Fibroblast of the conjunctiva (primary cell): ENCODE measurements at regions not wholly inside any gene's neighbourhood (a gene's known extent, or its start where the extent isn't known, plus 50 kb on each side); places are given as distances from the start of the nearest gene placed in this dataset.
A peak's percentile ranks its signal among the peaks of the same experiment; 100 is the strongest.

ENCODE experiments used
- DNase-seq: peaks from one replicate; pipeline ENCODE4 v3.0.0-alpha.2; 2010; ENCODE audit warnings: low read depth

DNA sequence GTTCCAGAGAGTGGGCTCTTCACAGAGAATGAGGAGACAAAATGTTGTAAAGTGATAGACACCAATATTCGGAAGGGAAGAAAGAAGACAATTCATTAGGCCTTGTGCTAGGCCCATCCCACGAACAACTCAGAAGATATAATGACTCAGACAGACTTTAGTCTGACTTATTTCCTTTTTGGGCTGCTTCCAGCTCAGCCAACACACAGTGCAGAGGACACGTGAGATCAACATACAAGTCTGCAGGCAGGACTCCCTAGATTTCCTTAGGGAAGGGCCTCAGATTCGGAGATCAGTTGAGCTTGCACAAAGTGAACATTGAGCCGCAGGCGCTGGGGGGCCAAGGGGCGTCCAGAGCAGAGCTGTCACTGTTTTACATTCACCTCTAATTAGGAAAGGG lies 290.7 kb upstream of the TENM3 start:
- peak; percentile 68 for DNase-seq

- DNase-seq: no peak
Observed at GRCh38 chr4:181956512-181956911, 286.7 kb upstream of the TENM3 start.

GRCh38 chr4:181957088-181957487 lies 286.1 kb upstream of the TENM3 start:
- DNase-seq: peak; percentile 76

- DNase-seq: no peak
Observed at GRCh38 chr4:181958446-181958845, 284.8 kb upstream of the TENM3 start.

DNA sequence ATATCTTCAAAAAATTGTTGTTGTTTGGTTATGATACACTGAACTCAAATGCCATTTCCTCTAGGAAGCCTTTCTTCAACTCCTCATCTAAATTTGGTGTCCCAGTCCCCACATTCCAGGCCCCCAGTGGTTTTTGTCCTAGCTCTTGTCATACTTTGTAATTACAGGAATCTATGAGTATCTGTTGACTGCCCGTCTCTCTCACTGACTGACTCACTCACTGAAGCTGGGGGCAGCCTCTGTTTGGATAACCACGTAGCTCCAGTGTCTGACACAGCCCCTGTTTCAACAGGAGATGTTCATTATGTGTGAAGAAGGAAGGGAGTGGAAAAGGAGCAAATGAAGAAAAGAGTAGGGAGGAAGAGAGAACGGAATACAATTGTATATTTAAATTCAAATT lies 284.1 kb upstream of the TENM3 start:
- peak; percentile 35 for DNase-seq

GRCh38 chr4:181960384-181960783 lies 282.8 kb upstream of the TENM3 start:
- DNase-seq: no peak

- no peak for DNase-seq
Observed at GRCh38 chr4:181962321-181962720, 280.9 kb upstream of the TENM3 start.

DNA sequence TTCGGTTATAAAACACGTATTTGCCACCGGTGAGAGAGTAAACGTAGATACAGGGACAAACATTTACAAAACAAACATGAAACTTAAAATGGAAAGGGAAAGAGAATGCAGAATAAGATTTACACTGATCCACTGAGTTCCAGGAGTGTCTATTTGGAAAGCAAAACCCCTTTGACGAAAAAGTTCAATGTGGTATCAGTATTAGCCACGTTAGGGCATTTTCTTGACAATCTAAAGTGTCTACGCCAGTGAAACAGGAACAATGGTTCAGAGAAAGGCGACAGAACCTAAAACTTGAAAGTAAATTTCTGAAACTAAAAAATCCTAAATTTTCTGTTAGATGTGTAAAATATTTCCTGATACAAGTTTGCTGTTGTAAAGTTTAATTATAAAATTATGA lies 278.5 kb upstream of the TENM3 start:
- no peak for DNase-seq

DNA sequence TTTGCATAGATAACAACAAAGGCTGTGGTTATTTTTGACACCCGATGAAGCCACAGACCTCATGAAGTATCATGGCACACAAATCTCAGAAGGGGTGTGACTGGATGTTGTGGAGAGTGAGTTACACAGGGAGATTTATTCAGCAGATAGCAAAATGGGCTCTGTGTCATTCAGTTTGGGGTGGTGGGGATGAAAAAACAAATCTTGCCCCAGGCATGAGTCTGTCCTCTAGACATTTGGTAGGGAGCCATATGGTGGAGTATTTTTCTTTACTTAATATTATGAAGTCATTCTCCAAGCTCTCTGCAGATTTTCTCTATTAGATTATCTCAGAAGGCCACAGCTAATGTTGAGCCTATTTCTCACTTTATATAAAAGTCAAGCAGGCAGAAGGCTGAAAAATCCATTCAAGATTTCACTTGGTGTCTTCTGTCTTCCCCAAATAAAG lies 277.1 kb upstream of the TENM3 start:
- no peak for DNase-seq

DNA sequence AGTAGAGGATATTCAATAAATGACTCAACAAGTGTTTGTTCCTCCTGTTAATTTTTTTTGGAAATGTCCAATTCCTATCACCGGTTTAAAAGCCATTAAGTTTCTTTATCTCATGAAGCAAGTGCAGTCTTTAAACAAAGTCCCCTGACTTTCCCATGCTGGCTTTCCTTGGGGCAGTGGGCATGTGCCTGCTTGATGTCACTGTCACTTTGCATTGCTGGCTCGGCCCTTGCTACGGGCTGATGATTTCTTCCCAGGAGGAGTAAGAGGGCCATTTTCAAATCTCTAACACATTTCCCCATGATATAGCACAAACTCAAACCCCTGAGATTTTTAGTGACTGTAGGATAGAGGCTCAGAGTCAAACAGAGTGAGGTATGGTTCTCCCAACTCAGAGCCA lies 275.8 kb upstream of the TENM3 start:
- DNase-seq: no peak

DNA sequence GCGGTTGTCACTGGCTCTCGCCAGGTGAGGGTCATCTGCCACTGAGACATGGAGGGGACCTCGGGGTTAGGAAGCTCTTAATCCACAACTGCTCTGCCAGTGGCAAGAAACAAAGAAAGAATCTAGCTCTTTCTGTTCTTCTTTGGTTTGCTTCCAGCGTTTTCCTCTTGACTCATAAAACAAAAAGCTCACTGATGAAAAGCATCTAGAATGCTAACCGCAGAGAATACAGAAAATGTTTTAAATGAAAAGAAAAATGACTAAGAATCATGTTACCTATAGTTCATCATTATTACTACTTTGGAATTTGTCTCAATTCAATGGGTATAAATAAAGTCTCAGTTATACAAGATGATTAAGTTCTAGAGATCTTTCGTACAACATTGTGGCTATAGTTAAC lies 274.8 kb upstream of the TENM3 start:
- no peak for DNase-seq

GRCh38 chr4:181969151-181969550 lies 274.1 kb upstream of the TENM3 start:
- no peak for DNase-seq

DNA sequence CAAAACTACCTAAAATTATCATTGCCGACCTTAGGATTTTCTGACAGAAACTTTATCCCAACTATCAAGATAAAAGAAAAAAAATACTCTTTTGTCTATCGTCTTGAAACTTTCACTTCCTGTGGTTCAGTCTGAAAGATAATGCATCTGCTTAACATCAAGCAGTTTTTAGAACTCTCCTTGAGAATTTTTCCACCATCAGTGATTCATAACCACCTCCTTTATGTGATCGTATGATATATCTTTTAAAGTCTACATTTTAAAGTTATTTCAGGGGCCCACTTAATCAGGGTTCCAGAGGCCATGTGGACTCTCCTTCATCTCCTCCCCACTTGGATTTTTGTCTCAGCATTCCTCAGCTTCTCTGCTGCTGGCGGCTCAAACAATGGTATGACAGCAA lies 272.8 kb upstream of the TENM3 start:
- no peak for DNase-seq

- DNase-seq: no peak
Observed at GRCh38 chr4:181971411-181971810, 271.8 kb upstream of the TENM3 start.

- no peak for DNase-seq
Observed at GRCh38 chr4:181971973-181972372, 271.2 kb upstream of the TENM3 start.

- no peak for DNase-seq
Observed at GRCh38 chr4:181976764-181977163, 266.4 kb upstream of the TENM3 start.

- DNase-seq: no peak
Observed at GRCh38 chr4:181982437-181982836, 260.8 kb upstream of the TENM3 start.

- no peak for DNase-seq
Observed at GRCh38 chr4:181982856-181983255, 260.3 kb upstream of the TENM3 start.

DNA sequence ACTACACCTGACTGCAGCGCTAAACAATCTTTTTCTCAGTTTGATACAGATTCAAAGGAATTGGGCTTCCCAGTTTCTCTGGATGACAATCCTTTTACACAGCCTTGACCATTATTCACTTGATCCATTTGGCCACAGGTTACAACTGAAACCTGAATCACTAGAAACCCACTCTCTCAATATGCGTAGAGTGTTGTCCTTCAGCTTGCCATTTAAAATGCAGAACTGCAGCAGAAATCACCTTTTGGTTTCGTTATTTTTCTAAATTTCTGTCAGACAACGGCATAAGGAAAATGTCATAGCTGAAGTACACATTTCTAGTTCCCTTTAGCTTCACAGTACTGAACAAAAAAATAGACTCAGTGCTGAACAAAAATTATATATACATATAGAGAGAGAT lies 255.8 kb upstream of the TENM3 start:
- DNase-seq: no peak

DNA sequence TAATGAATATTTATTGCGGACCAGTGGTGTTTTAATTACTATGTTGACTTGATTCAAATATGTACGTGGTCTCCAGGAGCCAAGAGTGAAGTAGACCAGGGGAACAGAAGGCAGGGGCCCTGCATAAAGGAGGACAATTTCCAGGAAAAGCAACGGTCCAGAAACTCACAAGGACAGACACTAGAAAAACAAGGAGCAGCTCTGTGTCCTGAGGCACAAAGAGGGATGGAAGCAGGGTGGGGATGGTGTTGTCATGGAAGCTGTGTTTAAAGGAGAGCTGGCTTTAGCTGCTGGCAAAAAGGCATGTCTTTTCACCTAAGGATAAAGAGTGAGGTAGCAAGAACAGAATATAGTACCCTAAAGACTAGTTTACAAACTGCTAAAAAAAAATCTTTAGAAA lies 254.1 kb upstream of the TENM3 start:
- no peak for DNase-seq

DNA sequence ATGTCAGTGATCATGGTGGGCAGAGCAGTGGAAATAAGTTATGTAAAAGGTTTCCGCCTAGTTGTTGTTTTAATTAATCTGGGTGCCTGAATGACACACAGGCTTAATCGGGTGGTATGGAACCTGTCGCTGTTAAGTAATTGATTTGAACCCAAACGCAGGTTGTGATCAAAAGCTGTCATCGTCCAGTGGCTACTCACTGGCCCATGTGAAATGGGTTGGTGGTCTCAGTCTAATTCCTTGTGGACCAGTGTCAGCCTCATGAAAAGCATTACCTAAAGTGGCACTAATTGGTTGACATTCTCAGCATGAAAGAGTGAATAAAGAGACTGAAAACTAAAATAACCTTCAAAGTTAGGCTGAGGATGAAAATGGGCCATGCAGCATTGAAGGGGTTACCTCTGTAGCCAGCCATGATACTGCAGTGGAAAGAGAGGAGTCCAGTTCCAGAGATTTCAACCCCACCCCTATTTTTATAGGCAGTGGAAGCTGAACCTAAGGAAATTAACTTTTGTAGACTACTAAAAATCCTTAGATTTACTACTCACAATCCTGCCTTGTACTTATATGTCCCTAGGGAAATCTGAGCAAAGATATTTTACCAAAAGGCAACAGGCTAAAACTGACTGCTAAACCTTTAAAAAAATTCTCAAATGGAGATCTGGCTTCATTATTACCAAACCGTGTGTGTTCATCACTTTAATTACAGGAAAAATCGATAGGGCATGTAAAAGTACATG lies 251.7 kb upstream of the TENM3 start:
- no peak for DNase-seq

DNA sequence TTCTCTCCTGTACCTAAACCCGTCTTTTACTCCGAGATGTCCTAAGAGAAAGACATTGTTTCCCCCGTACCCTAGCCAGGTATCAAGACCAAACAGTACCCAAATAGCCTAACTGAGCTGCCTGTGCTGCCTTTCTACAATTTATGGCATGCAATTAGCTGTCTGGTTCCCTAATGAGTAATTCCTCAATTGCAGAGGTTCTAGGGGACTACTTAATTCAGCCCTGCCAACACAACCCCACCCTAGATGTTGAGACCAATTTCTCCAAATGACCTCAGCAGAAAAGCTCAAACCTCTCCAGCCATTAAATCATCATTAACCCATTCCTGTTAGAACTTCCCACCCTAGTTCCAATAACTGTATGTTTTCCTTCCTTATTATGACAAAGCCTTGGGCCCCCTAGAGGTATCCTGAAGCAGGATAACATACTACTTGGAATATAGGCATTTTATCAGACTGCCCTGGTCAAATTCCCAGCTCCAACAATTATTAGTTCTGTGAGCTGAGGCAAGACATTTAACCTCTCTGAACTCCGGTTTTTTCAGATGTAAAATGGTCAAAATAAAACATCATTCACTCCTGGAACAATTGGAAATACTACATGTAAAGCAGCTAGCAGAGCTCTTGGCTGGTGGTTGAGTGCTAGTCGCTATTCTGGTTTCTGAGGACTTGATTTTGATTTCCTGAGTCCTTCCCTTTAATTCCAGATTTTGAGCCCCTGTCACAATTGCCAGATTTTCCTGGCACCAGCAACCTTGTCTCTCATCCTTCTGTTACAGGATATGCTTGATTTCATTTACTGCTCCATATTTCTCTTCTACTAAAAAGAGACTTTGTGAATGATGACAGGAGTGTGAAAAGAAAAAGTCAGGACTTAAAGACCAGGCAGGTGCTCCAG lies 244.6 kb upstream of the TENM3 start:
- no peak for DNase-seq

- DNase-seq: no peak
Observed at GRCh38 chr4:182000077-182000476, 243.1 kb upstream of the TENM3 start.
